SK-N-SH (cell line): ENCODE measurements at regions not wholly inside any gene's neighbourhood (a gene's known extent, or its start where the extent isn't known, plus 50 kb on each side); places are given as distances from the start of the nearest gene placed in this dataset.

ENCODE experiments used
- CTCF ChIP-seq: fragments of 200-600 bp; sonication (generic); IDR thresholded peaks from 2 replicates; pipeline ENCODE4 v1.6.1; 2017; ENCODE audit warnings: antibody characterized with exemption, mild to moderate bottlenecking, moderate library complexity
- REST ChIP-seq: IDR thresholded peaks from 2 replicates; pipeline ENCODE4 v1.6.1; 2012; ENCODE audit warnings: mild to moderate bottlenecking, low read depth, low read length, moderate library complexity

- no peak for TF ChIP-seq CTCF
- TF ChIP-seq REST: no peak
These were observed 54.0 kb upstream of the CD44 start for GRCh38 chr11:35084817-35085440.
